ENCODE measurements at regions not wholly inside any gene's neighbourhood (a gene's known extent, or its start where the extent isn't known, plus 50 kb on each side); places are given as distances from the start of the nearest gene placed in this dataset.

DNA sequence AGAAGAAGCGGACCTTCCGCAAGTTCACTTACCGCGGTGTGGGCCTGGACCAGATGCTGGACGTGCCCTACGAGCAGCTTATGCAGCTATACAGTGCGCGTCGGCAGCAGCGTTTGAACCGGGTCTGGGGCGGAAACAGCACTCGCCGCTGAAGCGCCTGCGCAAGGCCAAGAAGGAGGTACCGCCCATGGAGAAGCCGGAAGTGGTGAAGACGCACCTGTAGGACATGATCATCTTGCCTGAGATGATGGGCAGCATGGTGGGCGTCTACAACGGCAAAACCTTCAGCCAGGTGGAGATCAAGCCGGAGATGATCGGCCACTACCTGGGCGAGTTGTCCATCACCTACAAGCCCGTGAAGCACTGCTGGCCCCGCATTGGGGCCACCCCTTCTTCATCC is 390.4 kb upstream of the MEIS2 start:
- Histone ChIP-seq H4K20me1 (replicated peaks; ENCODE audit: insufficient read depth) (no peaks in the 10 kb centered on the region), H3K4me2 (no peak overlapping the region), H3K79me2 (replicated peaks; ENCODE audit: insufficient read depth) (no peaks in the 10 kb centered on the region), H2AFZ (no peak overlapping the region), H3K9me2 (ENCODE audit: insufficient read depth) (no peaks in the 10 kb centered on the region), H3K27ac (ENCODE audit: low read depth) (no peak overlapping the region), H3K4me1 (ENCODE audit: insufficient read depth) (no peaks in the 10 kb centered on the region), H3K36me3 (ENCODE audit: insufficient read depth) (no peaks in the 10 kb centered on the region), H3K4me3 (no peak overlapping the region), H3K27me3 (ENCODE audit: insufficient read depth) (no peaks in the 10 kb centered on the region), H3F3A (replicated peaks; ENCODE audit: low read depth) (no peaks in the 10 kb centered on the region)
- ATAC-seq (no peak), DNase-seq (ENCODE audit: low spot score) (no peak)
- H3K9me3 Mint-ChIP-seq: no peaks in the 10 kb centered on the region
- TF ChIP-seq, protein P1, sequence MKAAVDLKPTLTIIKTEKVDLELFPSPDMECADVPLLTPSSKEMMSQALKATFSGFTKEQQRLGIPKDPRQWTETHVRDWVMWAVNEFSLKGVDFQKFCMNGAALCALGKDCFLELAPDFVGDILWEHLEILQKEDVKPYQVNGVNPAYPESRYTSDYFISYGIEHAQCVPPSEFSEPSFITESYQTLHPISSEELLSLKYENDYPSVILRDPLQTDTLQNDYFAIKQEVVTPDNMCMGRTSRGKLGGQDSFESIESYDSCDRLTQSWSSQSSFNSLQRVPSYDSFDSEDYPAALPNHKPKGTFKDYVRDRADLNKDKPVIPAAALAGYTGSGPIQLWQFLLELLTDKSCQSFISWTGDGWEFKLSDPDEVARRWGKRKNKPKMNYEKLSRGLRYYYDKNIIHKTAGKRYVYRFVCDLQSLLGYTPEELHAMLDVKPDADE (IDR thresholded peaks at IDR 0.05): no peak
- TF ChIP-seq POLR2AphosphoS5 (IDR thresholded peaks at IDR 0.05; ENCODE audit: low read depth) (no peak), EZH2 (IDR thresholded peaks at IDR 0.05; ENCODE audit: low read depth, unreplicated experiment) (no peak), ZNF114 (CRISPR knock-in tag; IDR thresholded peaks at IDR 0.05) (no peak)
- H3K36me3 Mint-ChIP-seq (ENCODE audit: low read depth): no peaks in the 10 kb centered on the region
- H3K27ac Mint-ChIP-seq: no peak overlapping the region
- H3K4me3 Mint-ChIP-seq: no peak overlapping the region
- no peaks in the 10 kb centered on the region for H3K4me1 Mint-ChIP-seq
- peaks cover 2% of the 10 kb centered on the region for H3K27me3 Mint-ChIP-seq (ENCODE audit: insufficient read depth, low read depth, poor library complexity)

DNA sequence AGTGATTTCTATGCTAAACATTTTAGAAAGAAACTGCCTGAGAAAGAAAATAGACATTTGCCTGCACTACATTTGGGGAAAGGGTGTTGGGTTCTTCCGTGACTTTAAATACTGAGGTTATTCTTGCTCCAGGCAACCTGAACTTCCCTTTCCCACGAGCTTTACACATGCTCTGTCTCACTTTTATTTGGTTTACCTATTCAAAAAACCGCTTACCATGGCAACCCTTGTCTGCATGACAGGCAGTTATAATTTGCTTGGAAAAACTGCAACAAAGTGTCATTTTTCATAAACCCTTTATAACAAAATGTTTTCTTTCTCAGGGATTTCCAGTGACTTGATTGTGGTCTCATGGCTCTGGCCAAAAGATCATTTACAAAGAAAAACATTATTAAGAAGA is 416.3 kb upstream of the MEIS2 start:
- no peaks in the 10 kb centered on the region for H3K36me3 ChIP-seq (ENCODE audit: insufficient read depth)
- ATAC-seq: no peak
- H3K36me3 Mint-ChIP-seq (ENCODE audit: low read depth): no peaks in the 10 kb centered on the region
- peaks cover 8% of the 10 kb centered on the region; the same call in 1 of the 3 replicates for H3K4me1 Mint-ChIP-seq
- no peak overlapping the region for H3K4me3 Mint-ChIP-seq
- H3K9me3 Mint-ChIP-seq: no peaks in the 10 kb centered on the region
- no peaks in the 10 kb centered on the region for H3K9me2 ChIP-seq (ENCODE audit: insufficient read depth)
- no peak overlapping the region for H3K4me2 ChIP-seq
- DNase-seq (ENCODE audit: low spot score): no peak
- no peaks in the 10 kb centered on the region for H3K27me3 ChIP-seq (ENCODE audit: insufficient read depth)
- peaks cover 2% of the 10 kb centered on the region for H3K27me3 Mint-ChIP-seq (ENCODE audit: insufficient read depth, low read depth, poor library complexity)
- H3K79me2 ChIP-seq (replicated peaks; ENCODE audit: insufficient read depth): no peaks in the 10 kb centered on the region
- no peaks in the 10 kb centered on the region for H3F3A ChIP-seq (replicated peaks; ENCODE audit: low read depth)
- no peak overlapping the region for H3K27ac ChIP-seq (ENCODE audit: low read depth)
- no peaks in the 10 kb centered on the region for H4K20me1 ChIP-seq (replicated peaks; ENCODE audit: insufficient read depth)
- H3K4me1 ChIP-seq (ENCODE audit: insufficient read depth): no peaks in the 10 kb centered on the region
- no peak overlapping the region for H2AFZ ChIP-seq
- H3K27ac Mint-ChIP-seq: no peak overlapping the region; the same call in 1 of the 2 replicates
- no peak overlapping the region for H3K4me3 ChIP-seq
- TF ChIP-seq, protein P2, sequence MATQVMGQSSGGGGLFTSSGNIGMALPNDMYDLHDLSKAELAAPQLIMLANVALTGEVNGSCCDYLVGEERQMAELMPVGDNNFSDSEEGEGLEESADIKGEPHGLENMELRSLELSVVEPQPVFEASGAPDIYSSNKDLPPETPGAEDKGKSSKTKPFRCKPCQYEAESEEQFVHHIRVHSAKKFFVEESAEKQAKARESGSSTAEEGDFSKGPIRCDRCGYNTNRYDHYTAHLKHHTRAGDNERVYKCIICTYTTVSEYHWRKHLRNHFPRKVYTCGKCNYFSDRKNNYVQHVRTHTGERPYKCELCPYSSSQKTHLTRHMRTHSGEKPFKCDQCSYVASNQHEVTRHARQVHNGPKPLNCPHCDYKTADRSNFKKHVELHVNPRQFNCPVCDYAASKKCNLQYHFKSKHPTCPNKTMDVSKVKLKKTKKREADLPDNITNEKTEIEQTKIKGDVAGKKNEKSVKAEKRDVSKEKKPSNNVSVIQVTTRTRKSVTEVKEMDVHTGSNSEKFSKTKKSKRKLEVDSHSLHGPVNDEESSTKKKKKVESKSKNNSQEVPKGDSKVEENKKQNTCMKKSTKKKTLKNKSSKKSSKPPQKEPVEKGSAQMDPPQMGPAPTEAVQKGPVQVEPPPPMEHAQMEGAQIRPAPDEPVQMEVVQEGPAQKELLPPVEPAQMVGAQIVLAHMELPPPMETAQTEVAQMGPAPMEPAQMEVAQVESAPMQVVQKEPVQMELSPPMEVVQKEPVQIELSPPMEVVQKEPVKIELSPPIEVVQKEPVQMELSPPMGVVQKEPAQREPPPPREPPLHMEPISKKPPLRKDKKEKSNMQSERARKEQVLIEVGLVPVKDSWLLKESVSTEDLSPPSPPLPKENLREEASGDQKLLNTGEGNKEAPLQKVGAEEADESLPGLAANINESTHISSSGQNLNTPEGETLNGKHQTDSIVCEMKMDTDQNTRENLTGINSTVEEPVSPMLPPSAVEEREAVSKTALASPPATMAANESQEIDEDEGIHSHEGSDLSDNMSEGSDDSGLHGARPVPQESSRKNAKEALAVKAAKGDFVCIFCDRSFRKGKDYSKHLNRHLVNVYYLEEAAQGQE (IDR thresholded peaks at IDR 0.05; ENCODE audit: unreplicated experiment): no peak
- no peak for TF ChIP-seq EZH2 (IDR thresholded peaks at IDR 0.05; ENCODE audit: low read depth, unreplicated experiment)
- TF ChIP-seq ZNF114 (CRISPR knock-in tag; IDR thresholded peaks at IDR 0.05): no peak
- TF ChIP-seq POLR2AphosphoS5 (IDR thresholded peaks at IDR 0.05; ENCODE audit: low read depth): no peak
- TF ChIP-seq NANOG (IDR thresholded peaks at IDR 0.05; ENCODE audit: borderline replicate concordance): no peak
- TF ChIP-seq STAT1 (IDR thresholded peaks at IDR 0.05; ENCODE audit: unreplicated experiment): no peak
- TF ChIP-seq CREB1 (CRISPR knock-in tag; IDR thresholded peaks at IDR 0.05; ENCODE audit: low read depth): no peak
- TF ChIP-seq ZNF331 (CRISPR knock-in tag; IDR thresholded peaks at IDR 0.05; ENCODE audit: low read depth): no peak
- TF ChIP-seq, protein P3, sequence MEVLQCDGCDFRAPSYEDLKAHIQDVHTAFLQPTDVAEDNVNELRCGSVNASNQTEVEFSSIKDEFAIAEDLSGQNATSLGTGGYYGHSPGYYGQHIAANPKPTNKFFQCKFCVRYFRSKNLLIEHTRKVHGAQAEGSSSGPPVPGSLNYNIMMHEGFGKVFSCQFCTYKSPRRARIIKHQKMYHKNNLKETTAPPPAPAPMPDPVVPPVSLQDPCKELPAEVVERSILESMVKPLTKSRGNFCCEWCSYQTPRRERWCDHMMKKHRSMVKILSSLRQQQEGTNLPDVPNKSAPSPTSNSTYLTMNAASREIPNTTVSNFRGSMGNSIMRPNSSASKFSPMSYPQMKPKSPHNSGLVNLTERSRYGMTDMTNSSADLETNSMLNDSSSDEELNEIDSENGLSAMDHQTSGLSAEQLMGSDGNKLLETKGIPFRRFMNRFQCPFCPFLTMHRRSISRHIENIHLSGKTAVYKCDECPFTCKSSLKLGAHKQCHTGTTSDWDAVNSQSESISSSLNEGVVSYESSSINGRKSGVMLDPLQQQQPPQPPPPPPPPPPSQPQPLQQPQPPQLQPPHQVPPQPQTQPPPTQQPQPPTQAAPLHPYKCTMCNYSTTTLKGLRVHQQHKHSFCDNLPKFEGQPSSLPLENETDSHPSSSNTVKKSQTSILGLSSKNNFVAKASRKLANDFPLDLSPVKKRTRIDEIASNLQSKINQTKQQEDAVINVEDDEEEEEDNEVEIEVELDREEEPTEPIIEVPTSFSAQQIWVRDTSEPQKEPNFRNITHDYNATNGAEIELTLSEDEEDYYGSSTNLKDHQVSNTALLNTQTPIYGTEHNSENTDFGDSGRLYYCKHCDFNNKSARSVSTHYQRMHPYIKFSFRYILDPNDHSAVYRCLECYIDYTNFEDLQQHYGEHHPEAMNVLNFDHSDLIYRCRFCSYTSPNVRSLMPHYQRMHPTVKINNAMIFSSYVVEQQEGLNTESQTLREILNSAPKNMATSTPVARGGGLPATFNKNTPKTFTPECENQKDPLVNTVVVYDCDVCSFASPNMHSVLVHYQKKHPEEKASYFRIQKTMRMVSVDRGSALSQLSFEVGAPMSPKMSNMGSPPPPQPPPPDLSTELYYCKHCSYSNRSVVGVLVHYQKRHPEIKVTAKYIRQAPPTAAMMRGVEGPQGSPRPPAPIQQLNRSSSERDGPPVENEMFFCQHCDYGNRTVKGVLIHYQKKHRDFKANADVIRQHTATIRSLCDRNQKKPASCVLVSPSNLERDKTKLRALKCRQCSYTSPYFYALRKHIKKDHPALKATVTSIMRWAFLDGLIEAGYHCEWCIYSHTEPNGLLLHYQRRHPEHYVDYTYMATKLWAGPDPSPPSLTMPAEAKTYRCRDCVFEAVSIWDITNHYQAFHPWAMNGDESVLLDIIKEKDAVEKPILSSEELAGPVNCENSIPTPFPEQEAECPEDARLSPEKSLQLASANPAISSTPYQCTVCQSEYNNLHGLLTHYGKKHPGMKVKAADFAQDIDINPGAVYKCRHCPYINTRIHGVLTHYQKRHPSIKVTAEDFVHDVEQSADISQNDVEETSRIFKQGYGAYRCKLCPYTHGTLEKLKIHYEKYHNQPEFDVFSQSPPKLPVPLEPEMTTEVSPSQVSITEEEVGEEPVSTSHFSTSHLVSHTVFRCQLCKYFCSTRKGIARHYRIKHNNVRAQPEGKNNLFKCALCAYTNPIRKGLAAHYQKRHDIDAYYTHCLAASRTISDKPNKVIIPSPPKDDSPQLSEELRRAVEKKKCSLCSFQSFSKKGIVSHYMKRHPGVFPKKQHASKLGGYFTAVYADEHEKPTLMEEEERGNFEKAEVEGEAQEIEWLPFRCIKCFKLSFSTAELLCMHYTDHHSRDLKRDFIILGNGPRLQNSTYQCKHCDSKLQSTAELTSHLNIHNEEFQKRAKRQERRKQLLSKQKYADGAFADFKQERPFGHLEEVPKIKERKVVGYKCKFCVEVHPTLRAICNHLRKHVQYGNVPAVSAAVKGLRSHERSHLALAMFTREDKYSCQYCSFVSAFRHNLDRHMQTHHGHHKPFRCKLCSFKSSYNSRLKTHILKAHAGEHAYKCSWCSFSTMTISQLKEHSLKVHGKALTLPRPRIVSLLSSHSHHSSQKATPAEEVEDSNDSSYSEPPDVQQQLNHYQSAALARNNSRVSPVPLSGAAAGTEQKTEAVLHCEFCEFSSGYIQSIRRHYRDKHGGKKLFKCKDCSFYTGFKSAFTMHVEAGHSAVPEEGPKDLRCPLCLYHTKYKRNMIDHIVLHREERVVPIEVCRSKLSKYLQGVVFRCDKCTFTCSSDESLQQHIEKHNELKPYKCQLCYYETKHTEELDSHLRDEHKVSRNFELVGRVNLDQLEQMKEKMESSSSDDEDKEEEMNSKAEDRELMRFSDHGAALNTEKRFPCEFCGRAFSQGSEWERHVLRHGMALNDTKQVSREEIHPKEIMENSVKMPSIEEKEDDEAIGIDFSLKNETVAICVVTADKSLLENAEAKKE (CRISPR knock-in tag; IDR thresholded peaks at IDR 0.05): no peak

All from GM23338 (cell line).